GM12878 (cell line): ENCODE measurements at regions not wholly inside any gene's neighbourhood (a gene's known extent, or its start where the extent isn't known, plus 50 kb on each side); places are given as distances from the start of the nearest gene placed in this dataset.

Experiments used
- ATAC-seq: fragments of 200-7000 bp; cut with Tn5 transposase; 3 replicates; pipeline ENCODE4 v1.9.1; 2020; ENCODE audit warnings: mild to moderate bottlenecking, moderate library complexity
- BruUV-seq: library from RNA; stranded (reverse); fragments of 400-500 nt; replicated peaks from 2 replicates; lab custom pipeline; 2021; lab: Mats Ljungman, UMichigan
- CTCF ChIA-PET: fragments of 300-600 bp; sonication (Branson Sonifier 250); formaldehyde crosslinking; extraction: SDS; loops from one replicate; lab custom pipeline; 2021; ENCODE audit warnings: inconsistent platforms; lab: Yijun Ruan, JAX
- POLR2A ChIA-PET: fragments of 350-600 bp; formaldehyde crosslinking; extraction: SDS; loops from one replicate; lab custom pipeline; 2021; ENCODE audit warnings: inconsistent platforms; lab: Charles Lee
- RAD21 ChIA-PET: fragments of 300-600 bp; sonication (Branson Sonifier 250); formaldehyde crosslinking; loops from one replicate; lab custom pipeline; 2023; ENCODE audit warnings: antibody characterized with exemption; ENCODE audit not compliant: unreplicated experiment; lab: Charles Lee
- SMC1A ChIA-PET: fragments of 300-600 bp; sonication (Branson Sonifier 250); formaldehyde crosslinking; loops from one replicate; lab custom pipeline; 2023; ENCODE audit not compliant: unreplicated experiment, uncharacterized antibody; lab: Charles Lee
- DNase-seq: peaks from one replicate; pipeline ENCODE4 v3.0.0-alpha.2; 2011; ENCODE audit warnings: low read depth, low spot score
- FAIRE-seq: peaks from 3 replicates; lab custom pipeline; 2011; peaks lifted over from hg19 to GRCh38; lab: Jason Lieb, UNC
- H2AFZ ChIP-seq: 2 replicates; pipeline ENCODE4 v1.6.0; 2011; ENCODE audit warnings: low read depth, low read length, control low read depth; ENCODE audit not compliant: control insufficient read depth
- H3K27ac ChIP-seq: 2 replicates; pipeline ENCODE4 v1.5.1; 2011; ENCODE audit warnings: control low read depth; ENCODE audit not compliant: control insufficient read depth, insufficient read depth
- H3K27me3 ChIP-seq, 2 experiments: replicated peaks in 1 of 2; 2 replicates each; pipeline versions ENCODE4 v1.6.0 to v1.6.1; 2011; ENCODE audit warnings: low read length in 1 of 2; ENCODE audit not compliant: control insufficient read depth in 2 of 2, insufficient read depth in 2 of 2
- H3K36me3 ChIP-seq, 2 experiments: 2 replicates each; pipeline ENCODE4 v1.5.1; 2011; ENCODE audit warnings: low read length in 1 of 2; ENCODE audit not compliant: control insufficient read depth in 2 of 2, insufficient read depth in 2 of 2
- H3K4me1 ChIP-seq: 2 replicates; pipeline ENCODE4 v1.6.1; 2011; ENCODE audit warnings: mild to moderate bottlenecking, low read length, moderate library complexity, mixed read lengths; ENCODE audit not compliant: control insufficient read depth, insufficient read depth
- H3K4me2 ChIP-seq: 2 replicates; pipeline ENCODE4 v1.6.0; 2011; ENCODE audit warnings: control low read depth; ENCODE audit not compliant: control insufficient read depth, insufficient read depth
- H3K4me3 ChIP-seq: fragments of 200-600 bp; sonication (generic); 2 replicates; pipeline ENCODE4 v1.5.1; 2016
- H3K79me2 ChIP-seq: 2 replicates; pipeline ENCODE4 v1.6.0; 2011; ENCODE audit warnings: low read length; ENCODE audit not compliant: control insufficient read depth, insufficient read depth
- H3K9ac ChIP-seq: 2 replicates; pipeline ENCODE4 v1.8.0; 2011; ENCODE audit warnings: low read length, control low read depth, mixed read lengths; ENCODE audit not compliant: control insufficient read depth, insufficient read depth
- H3K9me3 ChIP-seq: replicated peaks from 3 replicates; pipeline ENCODE4 v1.5.1; 2011; ENCODE audit warnings: mild to moderate bottlenecking, low read length; ENCODE audit not compliant: control insufficient read depth, insufficient read depth
- H4K20me1 ChIP-seq: 2 replicates; pipeline ENCODE4 v1.6.0; 2011; ENCODE audit not compliant: control insufficient read depth, insufficient read depth
- ATF7 ChIP-seq: fragments of 450-650 bp; IDR thresholded peaks from 2 replicates; pipeline ENCODE4 v1.6.1; 2016; ENCODE audit warnings: low read depth, mild to moderate bottlenecking
- BCL11A ChIP-seq: IDR thresholded peaks from 2 replicates; pipeline ENCODE4 v1.6.1; 2011; ENCODE audit warnings: low read depth, low read length
- CREB1 ChIP-seq: IDR thresholded peaks from 2 replicates; pipeline ENCODE4 v1.6.1; 2012; ENCODE audit warnings: low read depth, mild to moderate bottlenecking, inconsistent platforms
- EZH2 ChIP-seq: IDR thresholded peaks from 2 replicates; pipeline ENCODE4 v1.6.1; 2012; ENCODE audit warnings: low read depth, mild to moderate bottlenecking, control low read depth, inconsistent platforms, low read length, borderline replicate concordance; ENCODE audit not compliant: control insufficient read depth
- FOS ChIP-seq: IDR thresholded peaks from 3 replicates; pipeline ENCODE4 v1.6.1; 2011; ENCODE audit warnings: borderline replicate concordance; ENCODE audit not compliant: insufficient read length; ENCODE audit errors: extremely low read depth
- MYB ChIP-seq: fragments of 150-350 bp; IDR thresholded peaks from 2 replicates; pipeline ENCODE4 v1.6.1; 2014; ENCODE audit warnings: mild to moderate bottlenecking, low read depth, low read length, borderline replicate concordance
- NR2C1 ChIP-seq: fragments of 450-650 bp; IDR thresholded peaks from 2 replicates; pipeline ENCODE4 v1.6.1; 2017; ENCODE audit warnings: antibody characterized with exemption, mild to moderate bottlenecking, moderate library complexity
- SREBF1 ChIP-seq: IDR thresholded peaks from 2 replicates; pipeline ENCODE4 v1.6.1; 2012; ENCODE audit warnings: mild to moderate bottlenecking, low read length
- SUPT20H ChIP-seq: IDR thresholded peaks from 2 replicates; pipeline ENCODE4 v1.6.1; 2011; ENCODE audit warnings: low read depth, mild to moderate bottlenecking, low read length, moderate library complexity, borderline replicate concordance; ENCODE audit not compliant: control insufficient read depth
- TCF3 ChIP-seq: IDR thresholded peaks from 2 replicates; pipeline ENCODE4 v1.6.1; 2012; ENCODE audit warnings: low read depth, mild to moderate bottlenecking, low read length, borderline replicate concordance; ENCODE audit not compliant: insufficient read depth
- ZBED1 ChIP-seq: IDR thresholded peaks from 2 replicates; pipeline ENCODE4 v1.6.1; 2016; ENCODE audit warnings: borderline replicate concordance
- ZNF217 ChIP-seq: fragments of 450-650 bp; IDR thresholded peaks from 2 replicates; pipeline ENCODE4 v1.6.1; 2017; ENCODE audit warnings: antibody characterized with exemption, mild to moderate bottlenecking
- ZNF622 ChIP-seq: fragments of 450-650 bp; IDR thresholded peaks from 2 replicates; pipeline ENCODE4 v1.6.1; 2017; ENCODE audit warnings: mild to moderate bottlenecking, inconsistent platforms
- WGBS: methylation state at CpG from one replicate; pipeline ENCODE4 v1.1.6; 2016; ENCODE audit warnings: low lambda C conversion rate; ENCODE audit not compliant: insufficient replicate concordance, insufficient coverage; ENCODE audit errors: missing lambda C conversion rate; 5-methylcytosine and 5-hydroxymethylcytosine counted together
- in situ Hi-C: fragments of 300-500 bp; cut with MboI; formaldehyde crosslinking; loops from 9 replicates; pipeline ENCODE4 v1.14.3; 2018; ENCODE audit warnings: mixed read lengths
- intact Hi-C: fragments of 100-400 bp; cut with micrococcal nuclease; formaldehyde crosslinking; loops from one replicate; pipeline ENCODE4 v1.14.2; 2022; ENCODE audit not compliant: unreplicated experiment
- TF ChIP-seq, protein P1 (sequence below): fragments of 450-650 bp; IDR thresholded peaks from 2 replicates; pipeline ENCODE4 v1.6.1; 2014; ENCODE audit warnings: mild to moderate bottlenecking
- TF ChIP-seq, protein P2 (sequence below): fragments of 450-650 bp; IDR thresholded peaks from 2 replicates; pipeline ENCODE4 v1.6.1; 2017; ENCODE audit warnings: mild to moderate bottlenecking
- TF ChIP-seq, protein P3 (sequence below): fragments of 450-650 bp; IDR thresholded peaks from 2 replicates; pipeline ENCODE4 v1.6.1; 2017; ENCODE audit warnings: mild to moderate bottlenecking, moderate library complexity
- TF ChIP-seq, protein P4 (sequence below): IDR thresholded peaks from 2 replicates; pipeline ENCODE4 v1.6.1; 2012; ENCODE audit warnings: low read depth, low read length, improper control_type of control experiment

DNA sequence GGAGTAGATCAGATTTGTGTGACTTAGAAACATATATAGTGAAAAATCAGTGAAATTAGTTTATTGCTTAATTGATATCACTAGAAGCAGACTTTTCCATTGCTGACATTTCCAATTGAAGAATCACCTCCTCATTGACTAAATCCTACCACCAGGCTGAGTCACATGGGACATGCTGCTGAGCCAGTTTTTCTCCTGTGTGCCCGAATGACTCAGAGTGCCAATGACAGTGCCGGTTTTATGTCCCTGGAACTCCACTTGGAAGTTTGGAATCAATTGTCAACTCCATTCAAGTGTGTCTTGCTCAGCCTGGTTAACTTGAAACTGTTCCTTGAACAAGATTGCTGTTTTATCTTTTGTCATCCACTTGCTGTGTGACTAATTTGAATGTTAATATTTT lies 316.1 kb upstream of the PRDM1 start:
- Histone ChIP-seq H3K27ac (no peak overlapping the region), H3K4me2 (no peak overlapping the region), H2AFZ (no peak overlapping the region), H3K9ac (no peak overlapping the region), H3K36me3 (no peaks in the 10 kb centered on the region), H4K20me1 (no peaks in the 10 kb centered on the region), H3K4me1 (no peaks in the 10 kb centered on the region), H3K9me3 (no peaks in the 10 kb centered on the region), H3K27me3 (peaks cover 0 to 2% of the 10 kb centered on the region in 2 experiments; a peak in 2 of 4 replicates), H3K4me3 (no peak overlapping the region), H3K79me2 (no peaks in the 10 kb centered on the region)
- CTCF ChIA-PET = interaction anchor here (1.1 kb wide), 1 partner anchor 156 kb away, joined by 3 read pairs; no protein-coding TSS in a partner anchor
- SMC1A ChIA-PET = no interaction called here
- TF ChIP-seq ZNF622 = no peak
- TF ChIP-seq ZNF217 = no peak
- TF ChIP-seq, protein P1, sequence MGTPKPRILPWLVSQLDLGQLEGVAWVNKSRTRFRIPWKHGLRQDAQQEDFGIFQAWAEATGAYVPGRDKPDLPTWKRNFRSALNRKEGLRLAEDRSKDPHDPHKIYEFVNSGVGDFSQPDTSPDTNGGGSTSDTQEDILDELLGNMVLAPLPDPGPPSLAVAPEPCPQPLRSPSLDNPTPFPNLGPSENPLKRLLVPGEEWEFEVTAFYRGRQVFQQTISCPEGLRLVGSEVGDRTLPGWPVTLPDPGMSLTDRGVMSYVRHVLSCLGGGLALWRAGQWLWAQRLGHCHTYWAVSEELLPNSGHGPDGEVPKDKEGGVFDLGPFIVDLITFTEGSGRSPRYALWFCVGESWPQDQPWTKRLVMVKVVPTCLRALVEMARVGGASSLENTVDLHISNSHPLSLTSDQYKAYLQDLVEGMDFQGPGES = no peak
- TF ChIP-seq SUPT20H = no peak
- no peak for TF ChIP-seq ZBED1
- TF ChIP-seq CREB1 = no peak
- TF ChIP-seq, protein P2, sequence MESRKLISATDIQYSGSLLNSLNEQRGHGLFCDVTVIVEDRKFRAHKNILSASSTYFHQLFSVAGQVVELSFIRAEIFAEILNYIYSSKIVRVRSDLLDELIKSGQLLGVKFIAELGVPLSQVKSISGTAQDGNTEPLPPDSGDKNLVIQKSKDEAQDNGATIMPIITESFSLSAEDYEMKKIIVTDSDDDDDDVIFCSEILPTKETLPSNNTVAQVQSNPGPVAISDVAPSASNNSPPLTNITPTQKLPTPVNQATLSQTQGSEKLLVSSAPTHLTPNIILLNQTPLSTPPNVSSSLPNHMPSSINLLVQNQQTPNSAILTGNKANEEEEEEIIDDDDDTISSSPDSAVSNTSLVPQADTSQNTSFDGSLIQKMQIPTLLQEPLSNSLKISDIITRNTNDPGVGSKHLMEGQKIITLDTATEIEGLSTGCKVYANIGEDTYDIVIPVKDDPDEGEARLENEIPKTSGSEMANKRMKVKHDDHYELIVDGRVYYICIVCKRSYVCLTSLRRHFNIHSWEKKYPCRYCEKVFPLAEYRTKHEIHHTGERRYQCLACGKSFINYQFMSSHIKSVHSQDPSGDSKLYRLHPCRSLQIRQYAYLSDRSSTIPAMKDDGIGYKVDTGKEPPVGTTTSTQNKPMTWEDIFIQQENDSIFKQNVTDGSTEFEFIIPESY = no peak
- TF ChIP-seq MYB = no peak
- no peak for TF ChIP-seq BCL11A
- no peak for TF ChIP-seq FOS
- TF ChIP-seq, protein P3, sequence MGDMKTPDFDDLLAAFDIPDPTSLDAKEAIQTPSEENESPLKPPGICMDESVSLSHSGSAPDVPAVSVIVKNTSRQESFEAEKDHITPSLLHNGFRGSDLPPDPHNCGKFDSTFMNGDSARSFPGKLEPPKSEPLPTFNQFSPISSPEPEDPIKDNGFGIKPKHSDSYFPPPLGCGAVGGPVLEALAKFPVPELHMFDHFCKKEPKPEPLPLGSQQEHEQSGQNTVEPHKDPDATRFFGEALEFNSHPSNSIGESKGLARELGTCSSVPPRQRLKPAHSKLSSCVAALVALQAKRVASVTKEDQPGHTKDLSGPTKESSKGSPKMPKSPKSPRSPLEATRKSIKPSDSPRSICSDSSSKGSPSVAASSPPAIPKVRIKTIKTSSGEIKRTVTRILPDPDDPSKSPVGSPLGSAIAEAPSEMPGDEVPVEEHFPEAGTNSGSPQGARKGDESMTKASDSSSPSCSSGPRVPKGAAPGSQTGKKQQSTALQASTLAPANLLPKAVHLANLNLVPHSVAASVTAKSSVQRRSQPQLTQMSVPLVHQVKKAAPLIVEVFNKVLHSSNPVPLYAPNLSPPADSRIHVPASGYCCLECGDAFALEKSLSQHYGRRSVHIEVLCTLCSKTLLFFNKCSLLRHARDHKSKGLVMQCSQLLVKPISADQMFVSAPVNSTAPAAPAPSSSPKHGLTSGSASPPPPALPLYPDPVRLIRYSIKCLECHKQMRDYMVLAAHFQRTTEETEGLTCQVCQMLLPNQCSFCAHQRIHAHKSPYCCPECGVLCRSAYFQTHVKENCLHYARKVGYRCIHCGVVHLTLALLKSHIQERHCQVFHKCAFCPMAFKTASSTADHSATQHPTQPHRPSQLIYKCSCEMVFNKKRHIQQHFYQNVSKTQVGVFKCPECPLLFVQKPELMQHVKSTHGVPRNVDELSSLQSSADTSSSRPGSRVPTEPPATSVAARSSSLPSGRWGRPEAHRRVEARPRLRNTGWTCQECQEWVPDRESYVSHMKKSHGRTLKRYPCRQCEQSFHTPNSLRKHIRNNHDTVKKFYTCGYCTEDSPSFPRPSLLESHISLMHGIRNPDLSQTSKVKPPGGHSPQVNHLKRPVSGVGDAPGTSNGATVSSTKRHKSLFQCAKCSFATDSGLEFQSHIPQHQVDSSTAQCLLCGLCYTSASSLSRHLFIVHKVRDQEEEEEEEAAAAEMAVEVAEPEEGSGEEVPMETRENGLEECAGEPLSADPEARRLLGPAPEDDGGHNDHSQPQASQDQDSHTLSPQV = no peak
- no peak for TF ChIP-seq ATF7
- TF ChIP-seq TCF3 = no peak
- no peak for TF ChIP-seq EZH2
- TF ChIP-seq SREBF1 = no peak
- TF ChIP-seq, protein P4, sequence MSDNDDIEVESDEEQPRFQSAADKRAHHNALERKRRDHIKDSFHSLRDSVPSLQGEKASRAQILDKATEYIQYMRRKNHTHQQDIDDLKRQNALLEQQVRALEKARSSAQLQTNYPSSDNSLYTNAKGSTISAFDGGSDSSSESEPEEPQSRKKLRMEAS = no peak
- no peak for TF ChIP-seq NR2C1
- no TSS peak for BruUV-seq
- no peak for FAIRE-seq
- DNase-seq = no peak
- in situ Hi-C loops (no loop called here), intact Hi-C loops (no loop called here)
- RAD21 ChIA-PET = no interaction called here
- WGBS = 38% methylated on average over 2 of the region's 2 CpGs
- ATAC-seq = no peak
- POLR2A ChIA-PET = no interaction called here
